Peyer's patch (tissue), 4 donors: ENCODE measurements at regions not wholly inside any gene's neighbourhood (a gene's known extent, or its start where the extent isn't known, plus 50 kb on each side); places are given as distances from the start of the nearest gene placed in this dataset.

Source experiments
- POLR2A ChIP-seq, 2 donors: fragments of 450-650 bp; IDR thresholded peaks; one replicate each; pipeline ENCODE4 v1.5.1; 2017; ENCODE audit warnings: antibody characterized with exemption in 2 of 2, mild to moderate bottlenecking in 2 of 2, moderate library complexity in 2 of 2
- TF ChIP-seq, protein P1 (sequence below), 6 experiments: fragments of 450-650 bp in 4 of 6; fragments of 200-600 bp in 2 of 6; sonication (generic) in 1 of 6; IDR thresholded peaks; one replicate each; pipeline ENCODE4 v1.5.1; 2017 to 2019; ENCODE audit warnings: antibody characterized with exemption in 6 of 6, mild to moderate bottlenecking in 3 of 6, moderate library complexity in 1 of 6

DNA sequence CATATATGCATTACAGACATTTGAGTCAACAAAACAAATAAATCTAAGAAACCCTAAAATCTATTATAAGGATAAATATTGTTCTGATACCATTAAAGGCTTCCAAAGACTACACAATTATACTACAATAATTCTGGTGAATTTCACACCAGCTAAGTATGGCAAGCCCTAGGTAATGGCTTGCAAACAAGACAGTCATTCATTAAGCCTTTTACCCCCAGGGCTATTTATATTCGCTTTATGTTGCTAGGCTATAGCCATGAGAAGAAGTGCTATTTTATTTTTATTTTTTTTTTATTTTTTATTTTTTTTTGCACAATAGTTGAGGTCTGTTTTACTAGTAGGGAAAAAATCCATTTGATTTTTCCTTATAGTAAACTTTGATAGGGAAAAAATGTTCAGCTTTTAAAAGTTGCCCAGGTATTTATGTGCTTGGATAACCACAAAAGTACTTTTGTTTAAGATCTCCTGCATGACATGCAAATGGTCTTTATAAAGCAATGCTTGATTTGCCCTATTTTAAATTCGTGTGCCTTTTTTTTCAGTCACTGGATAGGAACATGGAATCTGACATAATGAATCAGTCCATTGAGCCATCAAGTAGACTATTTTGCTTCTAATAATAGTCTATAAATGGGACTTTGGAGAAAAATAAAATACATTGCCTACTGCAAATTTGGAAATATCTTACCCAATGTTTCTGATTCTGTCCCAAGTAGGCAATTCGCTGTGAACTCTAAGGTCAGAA lies 946.3 kb upstream of the COX7C start:
- TF ChIP-seq, protein P1, sequence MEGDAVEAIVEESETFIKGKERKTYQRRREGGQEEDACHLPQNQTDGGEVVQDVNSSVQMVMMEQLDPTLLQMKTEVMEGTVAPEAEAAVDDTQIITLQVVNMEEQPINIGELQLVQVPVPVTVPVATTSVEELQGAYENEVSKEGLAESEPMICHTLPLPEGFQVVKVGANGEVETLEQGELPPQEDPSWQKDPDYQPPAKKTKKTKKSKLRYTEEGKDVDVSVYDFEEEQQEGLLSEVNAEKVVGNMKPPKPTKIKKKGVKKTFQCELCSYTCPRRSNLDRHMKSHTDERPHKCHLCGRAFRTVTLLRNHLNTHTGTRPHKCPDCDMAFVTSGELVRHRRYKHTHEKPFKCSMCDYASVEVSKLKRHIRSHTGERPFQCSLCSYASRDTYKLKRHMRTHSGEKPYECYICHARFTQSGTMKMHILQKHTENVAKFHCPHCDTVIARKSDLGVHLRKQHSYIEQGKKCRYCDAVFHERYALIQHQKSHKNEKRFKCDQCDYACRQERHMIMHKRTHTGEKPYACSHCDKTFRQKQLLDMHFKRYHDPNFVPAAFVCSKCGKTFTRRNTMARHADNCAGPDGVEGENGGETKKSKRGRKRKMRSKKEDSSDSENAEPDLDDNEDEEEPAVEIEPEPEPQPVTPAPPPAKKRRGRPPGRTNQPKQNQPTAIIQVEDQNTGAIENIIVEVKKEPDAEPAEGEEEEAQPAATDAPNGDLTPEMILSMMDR (IDR thresholded peaks at IDR 0.05) = no peak
- TF ChIP-seq POLR2A (IDR thresholded peaks at IDR 0.05) = no peak
